SKM-1 (cell line): ENCODE measurements at regions not wholly inside any gene's neighbourhood (a gene's known extent, or its start where the extent isn't known, plus 50 kb on each side); places are given as distances from the start of the nearest gene placed in this dataset.
"Not testable (repeated sequence)": the region's sequence is repeated elsewhere in the genome, so short reads cannot be mapped to it uniquely, and the experiment has no call there.

ENCODE experiments used
- DNase-seq: peaks from one replicate; lab custom pipeline; 2025; ENCODE audit not compliant: unreplicated experiment; lab: John Stamatoyannopoulos, UW

GRCh38 chr2:17460371-17461086, 57.7 kb downstream of the RAD51AP2 start:
- no peak for DNase-seq

DNA sequence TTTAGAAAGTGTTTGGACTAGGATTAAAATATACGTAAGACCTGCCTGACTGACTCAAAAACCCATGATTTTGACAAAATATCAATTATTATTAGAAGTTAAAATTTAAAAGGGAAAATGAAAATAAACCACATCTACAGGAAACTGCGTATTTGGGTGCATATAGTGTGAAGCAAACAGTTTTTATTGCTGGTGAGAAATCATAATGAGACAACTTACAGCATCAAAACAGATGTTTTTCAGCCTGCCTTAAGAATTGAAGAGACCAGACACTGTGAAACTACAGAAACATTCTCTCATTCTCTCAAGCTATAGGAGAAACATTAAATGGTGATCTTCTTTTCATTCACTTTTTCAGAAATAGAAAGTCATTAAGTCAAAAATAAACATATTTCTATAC, 62.9 kb downstream of the RAD51AP2 start:
- DNase-seq = no peak

GRCh38 chr2:17446191-17446590, 72.0 kb downstream of the RAD51AP2 start:
- DNase-seq = not testable (repeated sequence)

DNA sequence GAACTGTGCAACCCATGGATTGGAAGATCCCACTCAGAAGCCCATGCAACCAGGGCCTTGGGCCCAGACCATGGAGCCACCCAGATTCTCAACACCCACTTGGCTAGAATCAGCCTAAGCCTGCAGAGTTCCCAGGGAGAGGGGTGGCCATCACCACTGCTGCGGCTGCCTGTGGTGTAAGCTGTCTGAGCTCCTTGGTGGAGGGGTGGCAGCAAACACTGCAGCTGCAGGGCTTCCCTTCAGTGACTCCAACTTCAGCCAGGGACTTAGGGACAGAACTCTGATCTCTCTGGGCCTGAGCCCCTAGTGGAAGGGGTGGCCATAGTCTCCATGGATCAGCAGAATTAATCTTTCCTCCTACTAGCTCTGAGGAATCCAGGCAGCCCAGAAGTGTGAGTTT, 72.5 kb downstream of the RAD51AP2 start:
- no peak for DNase-seq

GRCh38 chr2:17442334-17442733, 75.9 kb downstream of the RAD51AP2 start:
- DNase-seq = no peak

GRCh38 chr2:17441790-17442189, 76.5 kb downstream of the RAD51AP2 start:
- DNase-seq = no peak

DNA sequence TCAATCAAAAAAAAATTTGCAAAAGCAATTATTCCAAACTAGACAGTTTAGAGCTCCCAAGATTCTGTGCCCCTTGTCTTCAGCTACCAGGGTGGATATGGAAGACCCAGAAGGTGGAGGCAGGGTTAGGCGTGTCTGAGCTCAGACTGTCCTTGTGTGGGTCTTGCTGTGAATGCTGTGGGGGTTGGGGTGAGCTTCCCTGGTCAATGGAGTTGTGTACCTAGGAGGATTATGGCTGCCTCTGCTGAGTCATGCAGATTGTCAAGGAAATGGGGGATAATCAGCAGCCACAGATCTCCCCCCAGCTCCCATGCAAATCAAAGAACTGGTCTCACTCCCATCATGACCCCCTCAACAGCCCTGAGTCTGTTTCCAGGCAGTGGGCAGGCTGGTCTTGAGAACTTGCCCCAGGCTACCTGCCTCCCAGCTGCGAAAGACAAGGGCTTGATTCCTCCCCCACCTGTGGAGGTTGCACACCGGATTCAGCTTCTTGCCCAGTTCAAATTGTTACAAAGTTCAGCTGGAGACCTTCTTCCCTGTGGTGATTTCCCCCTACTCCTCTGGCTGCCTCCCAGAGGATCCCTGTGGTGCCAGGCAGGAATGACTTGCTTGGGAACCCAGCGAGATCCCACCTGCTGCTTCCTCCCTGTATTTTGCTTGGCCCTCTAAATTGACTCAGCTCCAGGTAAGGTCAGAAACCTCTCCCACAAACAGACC, 77.0 kb downstream of the RAD51AP2 start:
- DNase-seq = no peak

GRCh38 chr2:17430326-17430725, 87.9 kb downstream of the RAD51AP2 start:
- no peak for DNase-seq

DNA sequence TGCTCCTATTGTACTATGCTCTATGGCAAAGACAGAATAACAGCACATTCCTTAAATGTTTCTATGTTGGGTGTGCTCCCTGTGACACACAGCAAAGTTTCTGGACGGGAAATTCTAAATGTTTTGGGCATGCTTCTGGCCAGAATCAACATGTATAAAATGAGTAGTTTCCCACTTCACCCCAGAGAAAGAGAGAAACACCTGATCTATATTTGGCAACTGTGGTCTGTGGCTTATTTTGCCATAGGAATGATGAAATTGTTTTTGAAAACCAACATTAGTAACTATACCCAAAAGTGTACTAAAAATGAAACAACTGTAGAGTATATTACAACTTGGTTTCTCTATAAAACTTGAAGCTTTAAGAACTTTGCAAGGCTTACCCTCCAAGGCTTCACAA, 89.1 kb downstream of the RAD51AP2 start:
- no peak for DNase-seq

GRCh38 chr2:17427401-17427800, 90.8 kb downstream of the RAD51AP2 start:
- DNase-seq = no peak

GRCh38 chr2:17426743-17427142, 91.5 kb downstream of the RAD51AP2 start:
- no peak for DNase-seq

DNA sequence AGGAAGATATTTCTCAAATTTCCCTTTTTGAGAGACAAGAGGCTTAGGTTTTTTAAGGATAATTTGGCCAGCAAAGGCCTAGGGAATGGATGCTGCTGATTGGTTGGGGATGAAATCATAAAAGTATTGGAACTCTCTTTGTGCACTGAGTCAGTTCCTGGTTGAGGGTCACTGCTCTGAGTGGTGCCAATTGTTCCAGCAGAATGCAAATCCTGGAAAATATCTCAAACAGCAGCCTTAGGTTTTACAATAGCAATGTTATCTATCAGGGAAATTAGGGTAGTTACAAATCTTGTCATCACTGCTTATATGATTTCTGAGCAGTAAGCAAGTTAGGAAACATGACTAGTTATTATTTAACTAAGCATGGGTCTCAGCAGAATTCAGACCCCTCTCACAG, 96.2 kb downstream of the RAD51AP2 start:
- DNase-seq = no peak

- DNase-seq = no peak
These were observed 101.3 kb downstream of the RAD51AP2 start for GRCh38 chr2:17416884-17417391.

GRCh38 chr2:17413036-17413435, 105.2 kb downstream of the RAD51AP2 start:
- no peak for DNase-seq

DNA sequence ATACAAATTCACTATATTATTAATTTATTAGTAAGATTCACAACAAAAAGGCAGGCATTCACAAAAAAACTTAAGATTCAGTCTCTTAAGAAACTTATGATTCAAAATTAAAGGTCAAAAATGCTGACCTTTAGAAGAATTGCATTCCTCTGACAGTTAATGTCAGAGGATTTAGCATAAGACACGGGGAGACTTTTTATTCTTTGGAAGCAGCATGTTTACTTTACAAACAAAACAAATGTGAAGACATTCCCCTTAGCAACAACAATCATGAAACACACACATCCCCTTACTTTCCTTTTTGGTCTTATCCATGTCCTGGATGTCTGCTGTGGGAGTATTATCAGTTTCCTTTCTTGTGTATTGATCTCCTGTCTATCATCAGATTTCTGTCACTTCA, 117.1 kb downstream of the RAD51AP2 start:
- no peak for DNase-seq

DNA sequence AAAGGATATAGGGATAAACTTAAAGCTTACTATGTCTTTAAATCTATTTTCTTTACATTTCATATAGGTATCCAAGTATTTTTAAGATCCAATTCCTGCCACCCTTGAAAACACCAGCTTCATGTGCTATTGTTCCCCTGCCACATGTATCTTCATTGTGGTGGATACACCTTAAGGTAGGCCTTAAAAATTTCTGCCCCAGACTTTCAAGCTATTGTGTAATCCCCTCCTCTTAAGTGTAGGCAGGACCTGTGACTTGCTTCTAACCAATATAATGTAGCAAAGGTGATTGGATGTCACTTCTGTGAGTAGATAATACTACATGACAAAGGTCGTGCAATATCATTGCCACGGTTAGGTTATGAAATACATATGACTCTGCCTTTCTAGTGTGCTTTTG, 119.5 kb downstream of the RAD51AP2 start:
- DNase-seq = no peak

- DNase-seq = no peak
These were observed 129.4 kb downstream of the RAD51AP2 start for GRCh38 chr2:17388798-17389197.

DNA sequence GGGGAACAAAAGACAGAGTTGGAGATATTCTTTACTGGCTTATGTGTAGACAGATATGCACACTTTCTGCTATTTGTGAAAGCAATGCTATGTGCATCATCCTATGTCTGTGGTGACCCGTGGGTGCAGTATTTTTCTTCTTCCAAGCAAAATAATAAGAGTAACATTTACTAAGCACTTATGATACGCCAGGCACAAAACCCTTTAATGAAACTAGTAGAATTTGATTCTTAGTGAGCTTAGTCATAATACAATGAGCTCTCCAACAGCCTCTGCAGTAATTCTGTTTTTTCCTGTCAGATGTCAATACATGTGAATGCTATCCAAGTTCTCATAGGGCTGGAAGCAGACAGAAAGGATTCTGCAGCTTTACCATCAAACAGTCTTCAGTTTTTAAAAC, 130.6 kb downstream of the RAD51AP2 start:
- DNase-seq = no peak

GRCh38 chr2:17386771-17387170, 131.5 kb downstream of the RAD51AP2 start:
- DNase-seq = no peak

GRCh38 chr2:17380003-17380402, 138.2 kb downstream of the RAD51AP2 start:
- no peak for DNase-seq

DNA sequence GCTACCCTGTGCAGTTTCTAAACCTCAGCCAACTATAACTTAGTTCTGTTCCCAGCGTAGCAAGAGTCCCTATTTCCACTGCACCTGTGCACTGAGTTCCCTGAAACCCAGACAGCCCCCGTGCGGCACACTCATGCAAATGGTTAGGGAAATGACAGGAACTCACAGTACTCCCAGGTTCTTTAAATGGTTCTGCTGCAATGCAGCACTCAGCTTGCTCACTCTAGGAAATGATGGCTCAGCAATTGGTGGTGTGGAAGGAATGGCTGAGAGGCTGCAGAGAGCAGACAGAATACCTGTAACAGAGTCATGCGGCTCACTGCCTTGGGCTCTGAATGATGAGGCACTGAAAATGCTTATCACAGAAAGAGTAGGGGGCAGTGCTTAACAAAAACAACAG, 143.0 kb downstream of the RAD51AP2 start:
- DNase-seq = no peak

DNA sequence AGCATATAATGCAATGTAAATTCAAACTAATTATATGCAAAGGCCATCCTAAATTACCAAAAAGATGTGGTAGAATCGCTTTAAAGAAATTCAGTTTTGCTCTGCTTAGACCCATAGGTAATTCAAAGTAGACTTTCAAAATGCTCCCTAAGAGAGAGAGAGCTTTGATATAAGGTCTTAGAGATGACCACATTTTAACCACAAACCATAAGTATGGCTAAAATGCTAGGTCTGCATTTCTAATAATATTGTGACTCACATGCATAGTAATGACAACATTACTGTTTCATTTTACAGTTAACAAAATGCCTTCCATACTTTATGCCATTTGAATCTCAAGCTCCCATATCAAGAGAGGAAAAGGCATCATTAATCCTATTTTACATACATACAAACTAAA, 144.5 kb downstream of the RAD51AP2 start:
- DNase-seq = no peak

DNA sequence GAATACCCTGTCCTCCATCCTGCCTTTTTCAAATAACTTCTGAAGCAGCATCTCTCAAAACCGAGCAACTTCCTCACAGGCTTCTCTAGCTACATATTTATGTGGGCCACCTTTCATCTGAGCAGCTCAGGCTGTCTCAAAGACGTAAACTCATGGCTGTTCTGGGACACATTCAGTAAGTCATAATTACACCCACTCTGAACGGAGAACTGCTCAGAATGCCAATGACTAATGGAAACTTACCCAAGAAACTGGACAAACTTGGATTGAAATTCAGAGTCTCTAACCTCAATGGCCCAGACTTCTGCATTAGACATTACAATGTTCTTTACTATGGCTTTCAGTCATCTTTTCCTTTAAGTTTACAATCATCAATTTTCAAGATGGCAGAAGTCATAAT, 145.2 kb downstream of the RAD51AP2 start:
- no peak for DNase-seq
